Sigmoid colon (tissue), 6 donors: ENCODE measurements at regions not wholly inside any gene's neighbourhood (a gene's known extent, or its start where the extent isn't known, plus 50 kb on each side); places are given as distances from the start of the nearest gene placed in this dataset.

Experiments used
- DNase-seq: peaks from one replicate; pipeline ENCODE4 v3.0.0-alpha.2; 2019
- H3K27ac ChIP-seq, 4 donors: fragments of 200-600 bp; sonication (generic); one replicate each; pipeline ENCODE4 v1.5.1; 2016 to 2019; ENCODE audit warnings: mild to moderate bottlenecking in 1 of 4
- H3K27me3 ChIP-seq, 3 donors: fragments of 200-600 bp; sonication (generic); one replicate each; pipeline ENCODE4 v1.5.1; 2019; ENCODE audit warnings: mild to moderate bottlenecking in 1 of 3
- H3K36me3 ChIP-seq, 4 donors: fragments of 200-600 bp; sonication (generic); one replicate each; pipeline ENCODE4 v1.5.1; 2016 to 2019
- H3K4me1 ChIP-seq, 4 donors: fragments of 200-600 bp; sonication (generic); one replicate each; pipeline ENCODE4 v1.5.1; 2017 to 2019
- H3K4me3 ChIP-seq, 4 donors: fragments of 200-600 bp; sonication (generic); one replicate each; pipeline ENCODE4 v1.5.1; 2017 to 2019; ENCODE audit warnings: mild to moderate bottlenecking in 2 of 4, moderate library complexity in 1 of 4
- H3K9me3 ChIP-seq, 4 donors: fragments of 200-600 bp in 3 of 4; sonication (generic) in 3 of 4; one replicate each; pipeline versions ENCODE4 v1.5.1 to v1.6.1; 2013 to 2019
- CTCF ChIP-seq, 4 experiments: fragments of 450-650 bp in 3 of 4; fragments of 200-600 bp in 1 of 4; IDR thresholded peaks; one replicate each; pipeline ENCODE4 v1.5.1; 2016 to 2019; ENCODE audit warnings: antibody characterized with exemption in 4 of 4, mild to moderate bottlenecking in 3 of 4, moderate library complexity in 2 of 4
- POLR2AphosphoS5 ChIP-seq, 4 donors: sonication (generic); formaldehyde crosslinking; IDR thresholded peaks; one replicate each; pipeline ENCODE4 v1.6.1; 2017; ENCODE audit warnings: antibody characterized with exemption in 4 of 4
- WGBS, 2 donors: extraction: QIAGEN DNeasy Blood & Tissue Kit; methylation state at CpG; one replicate each; pipeline ENCODE4 v1.1.7; 2013; 5-methylcytosine and 5-hydroxymethylcytosine counted together
- intact Hi-C: fragments of 100-400 bp; cut with DNase I; formaldehyde crosslinking; loops from one replicate; pipeline ENCODE4 v1.15.1; 2023
- small RNA-seq, 3 donors: library from RNA; depleted of rRNA; stranded (forward); fragments of <200 nt; gene quantifications; one replicate each; pipeline ENCODE3, GENCODE V24; 2016
- donor health status: healthy with polysubstance abuse.
- donor health status: healthy.

GRCh38 chr3:66948041-66948440 lies 50.1 kb upstream of the KBTBD8 start:
- 89 to 95% methylated on average over 2 of the region's 2 CpGs for WGBS, 2 donors
- no peak overlapping the region for H3K4me3 ChIP-seq
- TF ChIP-seq POLR2AphosphoS5 (IDR thresholded peaks at IDR 0.05) = no peak
- no peak for TF ChIP-seq CTCF (IDR thresholded peaks at IDR 0.05)

More at GRCh38 chr3:66948041-66948440, 50.1 kb upstream of the KBTBD8 start:
- no peaks in the 10 kb centered on the region for H3K27me3 ChIP-seq
- no peak for DNase-seq
- no peak overlapping the region for H3K27ac ChIP-seq
- H3K4me1 ChIP-seq = no peaks in the 10 kb centered on the region
- H3K36me3 ChIP-seq = no peaks in the 10 kb centered on the region
- H3K9me3 ChIP-seq = no peaks in the 10 kb centered on the region
- intact Hi-C loops = no loop called here

Small RNA genes lying in the stretch of these regions (small RNA-seq; reads per million reads assigned to genes)
- gene RPL21P41 = 0 reads per million in 3 donors
